Glomerular visceral epithelial cell (primary cell): ENCODE measurements at regions not wholly inside any gene's neighbourhood (a gene's known extent, or its start where the extent isn't known, plus 50 kb on each side); places are given as distances from the start of the nearest gene placed in this dataset.

Experiments used
- DNase-seq: peaks from one replicate; pipeline ENCODE4 v3.0.0-alpha.2; 2016; ENCODE audit errors: extremely low spot score

- no peak for DNase-seq
Observed at GRCh38 chr4:106430797-106431196, 62.2 kb upstream of the GIMD1 start.

DNA sequence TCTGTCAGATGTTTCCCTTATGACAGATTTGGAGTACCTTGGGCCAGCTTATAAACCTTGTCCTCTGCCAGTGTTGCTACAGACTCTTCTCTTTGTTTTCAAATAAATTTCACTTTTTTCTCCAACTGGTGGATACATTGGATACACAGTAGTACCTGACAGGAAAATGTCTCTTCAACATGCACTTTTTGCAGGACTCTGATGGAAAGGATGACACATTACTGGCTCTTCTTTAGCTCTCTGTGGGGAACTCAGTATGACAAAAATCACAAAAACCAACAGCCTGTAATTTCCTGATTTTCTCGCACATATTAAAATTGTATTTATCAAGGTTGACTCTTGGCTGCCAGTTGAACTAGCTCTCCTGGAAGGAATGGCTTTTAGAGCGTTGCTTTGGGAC, 61.3 kb upstream of the GIMD1 start:
- no peak for DNase-seq

DNA sequence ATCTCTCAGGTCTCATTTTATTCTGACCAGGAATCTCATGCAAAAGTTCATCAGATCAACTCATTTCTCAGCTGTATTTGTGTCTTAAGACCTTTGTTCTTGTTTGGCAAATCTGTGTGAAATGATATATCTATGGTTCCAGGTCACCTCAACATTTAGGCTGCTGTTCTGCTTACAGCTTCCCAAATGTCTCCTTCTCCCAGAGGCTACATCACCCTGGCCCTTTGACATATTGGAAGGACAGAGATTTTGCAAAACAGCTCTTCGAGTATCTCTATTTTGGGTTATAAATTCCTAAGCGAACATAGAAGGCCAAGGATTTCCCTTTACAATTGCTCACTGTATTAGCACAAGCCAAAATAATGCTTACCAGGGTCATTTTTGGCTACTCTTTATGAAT, 57.5 kb upstream of the GIMD1 start:
- no peak for DNase-seq

DNA sequence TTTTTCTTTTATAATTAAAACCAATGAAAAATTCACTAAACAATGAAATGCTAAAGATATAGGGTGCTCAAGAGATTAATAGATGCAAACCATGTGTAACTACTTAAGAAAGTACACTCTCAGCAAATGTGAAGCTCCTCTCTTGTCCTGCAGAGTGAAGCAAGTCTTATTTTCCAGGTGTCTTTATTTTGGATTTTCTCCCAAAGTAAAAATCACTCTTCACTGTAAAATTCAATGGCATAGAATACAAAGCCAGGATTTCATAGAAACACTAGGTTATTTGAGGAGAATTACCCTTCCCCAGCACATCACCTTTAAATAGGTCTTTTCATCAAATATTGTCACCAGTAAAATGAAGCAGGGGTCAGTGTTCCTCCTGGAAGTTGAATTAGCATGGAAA, 57.0 kb upstream of the GIMD1 start:
- no peak for DNase-seq

- DNase-seq, result no peak
Observed at GRCh38 chr4:106424426-106424825, 55.8 kb upstream of the GIMD1 start.

DNA sequence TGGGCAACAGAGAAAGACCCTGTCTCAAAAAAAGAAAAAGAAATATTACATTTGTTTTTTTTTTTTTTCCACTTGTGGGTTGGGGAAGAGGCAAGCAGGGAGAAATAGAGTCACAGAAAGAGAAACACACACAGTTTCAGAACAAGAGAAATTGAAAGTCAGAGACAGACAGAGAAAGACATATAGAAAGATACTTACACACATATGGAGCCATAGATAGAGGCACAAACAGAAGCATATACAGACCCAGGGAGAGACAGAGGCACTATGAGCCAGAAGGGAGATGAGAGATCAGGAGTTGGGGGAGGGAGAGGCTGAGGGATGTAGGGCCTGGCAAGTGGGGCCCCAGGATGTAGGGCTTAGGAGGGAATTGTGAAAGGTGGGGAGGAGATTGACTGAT, 55.2 kb upstream of the GIMD1 start:
- DNase-seq, result no peak

- DNase-seq, result no peak
Observed at GRCh38 chr4:106422766-106423165, 54.2 kb upstream of the GIMD1 start.

GRCh38 chr4:106421441-106422296, 53.1 kb upstream of the GIMD1 start:
- peak; percentile 29 for DNase-seq

DNA sequence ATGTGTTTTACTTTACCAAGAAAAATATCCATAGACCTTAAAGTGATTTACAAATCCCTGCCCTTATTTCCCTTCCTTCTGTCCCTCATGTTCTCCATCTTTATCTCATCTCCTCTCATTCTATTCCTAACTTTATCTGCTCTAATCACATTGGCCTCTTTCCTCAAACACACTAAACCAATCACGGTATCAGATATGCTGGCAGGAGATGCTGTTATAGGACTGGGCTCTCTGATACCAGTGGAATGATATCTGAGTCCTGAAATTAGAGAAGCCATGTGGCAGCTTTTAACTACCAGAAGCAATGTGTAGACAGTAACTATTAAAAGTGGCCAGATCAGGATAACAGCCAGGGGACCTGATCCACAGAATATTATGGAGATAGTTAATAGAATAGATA, 49.9 kb upstream of the GIMD1 start:
- no peak for DNase-seq
